IMR-90 (cell line): ENCODE measurements at regions not wholly inside any gene's neighbourhood (a gene's known extent, or its start where the extent isn't known, plus 50 kb on each side); places are given as distances from the start of the nearest gene placed in this dataset.

Source experiments
- ATAC-seq: fragments of 200-7000 bp; cut with Tn5 transposase; 2 replicates; pipeline ENCODE4 v1.9.1; 2020; ENCODE audit warnings: low read depth, mild to moderate bottlenecking, moderate library complexity
- BruUV-seq: library from RNA; stranded (reverse); fragments of 400-500 nt; replicated peaks from 2 replicates; lab custom pipeline; 2021; lab: Mats Ljungman, UMichigan
- CTCF ChIA-PET: fragments of 300-600 bp; formaldehyde crosslinking; extraction: SDS; loops from one replicate; lab custom pipeline; 2021; ENCODE audit warnings: antibody characterized with exemption; lab: Yijun Ruan, JAX
- POLR2A ChIA-PET: fragments of 300-600 bp; sonication (Branson Sonifier 250); formaldehyde crosslinking; loops from one replicate; lab custom pipeline; 2022; ENCODE audit warnings: antibody characterized with exemption; ENCODE audit not compliant: unreplicated experiment; lab: Charles Lee
- DNase-seq: peaks from one replicate; pipeline ENCODE4 v3.0.0; 2013
- H2AFZ ChIP-seq: replicated peaks from 2 replicates; pipeline ENCODE3; 2013; ENCODE audit warnings: low read length, mild to moderate bottlenecking; ENCODE audit not compliant: poor library complexity
- H2AK5ac ChIP-seq: 2 replicates; pipeline ENCODE4 v1.6.1; 2013; ENCODE audit warnings: low read depth, low read length, inconsistent platforms
- H2AK9ac ChIP-seq: replicated peaks from 2 replicates; pipeline ENCODE3; 2013; ENCODE audit warnings: mild to moderate bottlenecking, low read depth, low read length, moderate library complexity; ENCODE audit not compliant: poor library complexity
- H2BK120ac ChIP-seq: 2 replicates; pipeline ENCODE4 v1.6.1; 2013; ENCODE audit warnings: low read depth, low read length, inconsistent platforms
- H2BK15ac ChIP-seq: 3 replicates; pipeline ENCODE4 v1.6.1; 2013; ENCODE audit warnings: low read depth, low read length, inconsistent platforms
- H2BK20ac ChIP-seq: 2 replicates; pipeline ENCODE4 v1.6.1; 2013; ENCODE audit warnings: low read depth, mild to moderate bottlenecking, inconsistent platforms, low read length, moderate library complexity
- H2BK5ac ChIP-seq: 2 replicates; pipeline ENCODE4 v1.6.1; 2013; ENCODE audit warnings: mild to moderate bottlenecking, low read depth, low read length, inconsistent platforms; ENCODE audit not compliant: poor library complexity, severe bottlenecking
- H3K14ac ChIP-seq: replicated peaks from 2 replicates; pipeline ENCODE4 v1.6.1; 2013; ENCODE audit warnings: low read depth, low read length, inconsistent platforms
- H3K18ac ChIP-seq: 2 replicates; pipeline ENCODE4 v1.6.1; 2013; ENCODE audit warnings: low read depth, low read length, control low read depth
- H3K23ac ChIP-seq: 2 replicates; pipeline ENCODE4 v1.6.1; 2013; ENCODE audit warnings: low read depth, low read length, inconsistent platforms
- H3K27ac ChIP-seq: 2 replicates; pipeline ENCODE4 v1.5.1; 2013; ENCODE audit warnings: mild to moderate bottlenecking, control low read depth, low read length; ENCODE audit not compliant: insufficient read depth
- H3K27me3 ChIP-seq: 2 replicates; pipeline ENCODE4 v1.6.1; 2013; ENCODE audit warnings: low read length; ENCODE audit not compliant: control insufficient read depth, insufficient read depth
- H3K36me3 ChIP-seq: 2 replicates; pipeline ENCODE4 v1.6.1; 2013; ENCODE audit warnings: low read length, mixed read lengths; ENCODE audit not compliant: control insufficient read depth, insufficient read depth
- H3K4ac ChIP-seq: 2 replicates; pipeline ENCODE4 v1.6.1; 2013; ENCODE audit warnings: low read depth, low read length, inconsistent platforms
- H3K4me1 ChIP-seq: 2 replicates; pipeline ENCODE4 v1.6.1; 2013; ENCODE audit warnings: low read length, mixed read lengths; ENCODE audit not compliant: control insufficient read depth, insufficient read depth
- H3K4me2 ChIP-seq: 2 replicates; pipeline ENCODE4 v1.6.1; 2013; ENCODE audit warnings: low read depth, mild to moderate bottlenecking, control low read depth, low read length, moderate library complexity
- H3K4me3 ChIP-seq: 2 replicates; pipeline ENCODE4 v1.5.1; 2013; ENCODE audit warnings: low read depth, mild to moderate bottlenecking, control low read depth, low read length, moderate library complexity; ENCODE audit not compliant: insufficient read depth
- H3K56ac ChIP-seq: 2 replicates; pipeline ENCODE4 v1.6.1; 2013; ENCODE audit warnings: low read length, inconsistent platforms; ENCODE audit not compliant: insufficient read depth; ENCODE audit errors: extremely low read depth
- H3K79me1 ChIP-seq, 2 experiments: 2 replicates each; pipeline ENCODE4 v1.6.1; 2013; ENCODE audit warnings: low read length in 2 of 2, inconsistent platforms in 1 of 2, low read depth in 1 of 2
- H3K9ac ChIP-seq: 2 replicates; pipeline ENCODE4 v1.6.1; 2013; ENCODE audit warnings: low read depth, low read length, control low read depth
- H3K9me1 ChIP-seq: 2 replicates; pipeline ENCODE4 v1.6.1; 2013; ENCODE audit warnings: low read length, inconsistent platforms; ENCODE audit not compliant: insufficient read depth
- H3K9me3 ChIP-seq: 2 replicates; pipeline ENCODE4 v1.6.1; 2013; ENCODE audit warnings: low read length; ENCODE audit not compliant: control insufficient read depth, insufficient read depth
- H4K20me1 ChIP-seq: 2 replicates; pipeline ENCODE4 v1.6.1; 2013; ENCODE audit warnings: low read length, inconsistent platforms; ENCODE audit not compliant: insufficient read depth
- H4K5ac ChIP-seq: 2 replicates; pipeline ENCODE4 v1.6.1; 2013; ENCODE audit warnings: mild to moderate bottlenecking, low read depth, low read length, control low read depth
- H4K8ac ChIP-seq, 2 experiments: 2 replicates each; pipeline ENCODE4 v1.6.1; 2013; ENCODE audit warnings: low read depth in 2 of 2, low read length in 2 of 2, control low read depth in 1 of 2, inconsistent platforms in 1 of 2
- H4K91ac ChIP-seq: 2 replicates; pipeline ENCODE4 v1.6.1; 2013; ENCODE audit warnings: low read depth, low read length, inconsistent platforms; ENCODE audit not compliant: insufficient read depth
- CEBPB ChIP-seq: IDR thresholded peaks from 2 replicates; pipeline ENCODE4 v1.6.1; 2012; ENCODE audit warnings: low read depth, low read length, improper control_type of control experiment
- CHD1 ChIP-seq: IDR thresholded peaks from 2 replicates; pipeline ENCODE4 v1.6.1; 2012; ENCODE audit warnings: low read depth, low read length, improper control_type of control experiment
- CTCF ChIP-seq: conservative IDR thresholded peaks from 2 replicates; pipeline ENCODE4 v1.5.1; 2012; ENCODE audit warnings: mild to moderate bottlenecking, low read depth, low read length, improper control_type of control experiment
- ELK1 ChIP-seq: fragments of 150-350 bp; IDR thresholded peaks from 2 replicates; pipeline ENCODE4 v1.6.1; 2016; ENCODE audit warnings: low read depth, mild to moderate bottlenecking, low read length, moderate library complexity, borderline replicate concordance
- FOS ChIP-seq: fragments of 150-350 bp; IDR thresholded peaks from 2 replicates; pipeline ENCODE4 v1.6.1; 2016; ENCODE audit warnings: low read depth, low read length
- MAZ ChIP-seq: IDR thresholded peaks from 2 replicates; pipeline ENCODE4 v1.6.1; 2012; ENCODE audit warnings: low read depth, mild to moderate bottlenecking, low read length, improper control_type of control experiment, moderate library complexity, borderline replicate concordance
- MXI1 ChIP-seq: IDR thresholded peaks from 2 replicates; pipeline ENCODE4 v1.6.1; 2012; ENCODE audit warnings: low read depth, mild to moderate bottlenecking, low read length, moderate library complexity, borderline replicate concordance
- POLR2A ChIP-seq: IDR thresholded peaks from 2 replicates; pipeline ENCODE4 v1.6.1; 2012; ENCODE audit warnings: mild to moderate bottlenecking, low read depth, low read length
- RCOR1 ChIP-seq: IDR thresholded peaks from 2 replicates; pipeline ENCODE4 v1.6.1; 2012; ENCODE audit warnings: mild to moderate bottlenecking, low read length, improper control_type of control experiment; ENCODE audit not compliant: insufficient replicate concordance
- RFX5 ChIP-seq: IDR thresholded peaks from 2 replicates; pipeline ENCODE4 v1.8.0; 2012; ENCODE audit warnings: low read depth, mild to moderate bottlenecking, low read length, moderate library complexity
- SMC3 ChIP-seq: fragments of 150-350 bp; IDR thresholded peaks from 2 replicates; pipeline ENCODE4 v1.6.1; 2016; ENCODE audit warnings: low read depth, mild to moderate bottlenecking, antibody characterized with exemption, low read length, moderate library complexity
- USF2 ChIP-seq: fragments of 150-350 bp; IDR thresholded peaks from 2 replicates; pipeline ENCODE4 v1.6.1; 2017; ENCODE audit warnings: mild to moderate bottlenecking, antibody characterized with exemption, low read length, low read depth
- WGBS, 2 experiments: methylation state at CpG; one replicate each; pipeline versions ENCODE4 v1.1.5 to v1.1.7; 2013; ENCODE audit warnings: missing lambda C conversion rate in 2 of 2; ENCODE audit not compliant: insufficient read length in 1 of 2; ENCODE audit errors: extremely low coverage in 2 of 2; 5-methylcytosine and 5-hydroxymethylcytosine counted together
- dilution Hi-C: fragments of 300-500 bp; cut with HindIII; formaldehyde crosslinking; loops from one replicate; pipeline ENCODE4 v1.14.3; 2018; ENCODE audit warnings: low sequenced_read_pairs; ENCODE audit not compliant: unreplicated experiment
- in situ Hi-C: fragments of 300-500 bp; cut with MboI; formaldehyde crosslinking; loops from 3 replicates; pipeline ENCODE4 v1.14.3; 2019; ENCODE audit warnings: low sequenced_read_pairs, inconsistent platforms, mixed read lengths
- intact Hi-C: fragments of 100-400 bp; cut with micrococcal nuclease; formaldehyde crosslinking; loops from 2 replicates; pipeline ENCODE4 v1.10.0; 2022

GRCh38 chr6:106736502-106736901 is 107.1 kb downstream of the QRSL1 start:
- Histone ChIP-seq H2AK5ac (no peak overlapping the region), H3K9me1 (no peaks in the 10 kb centered on the region), H3K79me1 (no peaks in the 10 kb centered on the region), H3K36me3 (no peaks in the 10 kb centered on the region), H2BK15ac (no peak overlapping the region), H2AK9ac (no peak overlapping the region), H3K27ac (no peak overlapping the region), H2BK120ac (no peak overlapping the region), H4K8ac (no peak overlapping the region), H2BK5ac (no peak overlapping the region), H4K91ac (no peak overlapping the region), H3K9me3 (no peaks in the 10 kb centered on the region), H3K18ac (no peak overlapping the region), H3K27me3 (peaks cover 10% of the 10 kb centered on the region), H3K4me2 (no peak overlapping the region), H4K5ac (no peak overlapping the region), H3K4me1 (no peaks in the 10 kb centered on the region), H2BK20ac (no peak overlapping the region), H3K4me3 (no peak overlapping the region), H3K23ac (no peak overlapping the region), H3K14ac (no peak overlapping the region), H3K56ac (no peak overlapping the region), H2AFZ (no peak overlapping the region), H3K9ac (no peak overlapping the region), H3K4ac (no peak overlapping the region), H4K20me1 (no peaks in the 10 kb centered on the region)
- dilution Hi-C loops (no loop called here), intact Hi-C loops (no loop called here), in situ Hi-C loops (no loop called here)
- no TSS peak for BruUV-seq
- CTCF ChIA-PET, result no interaction called here
- no CpG with 5 or more reads among the region's 2 CpGs for WGBS, 2 experiments
- POLR2A ChIA-PET, result interaction anchor here (1.1 kb wide), 1 partner anchor 9 kb away, joined by 3 read pairs; no protein-coding TSS in a partner anchor
- ATAC-seq (no peak), DNase-seq (no peak)
- TF ChIP-seq CTCF, result no peak
- TF ChIP-seq USF2, result no peak
- TF ChIP-seq CHD1, result no peak
- no peak for TF ChIP-seq MAZ
- TF ChIP-seq ELK1, result no peak
- no peak for TF ChIP-seq RFX5
- TF ChIP-seq MXI1, result no peak
- TF ChIP-seq RCOR1, result no peak
- no peak for TF ChIP-seq FOS
- TF ChIP-seq POLR2A, result no peak
- no peak for TF ChIP-seq SMC3
- TF ChIP-seq CEBPB, result no peak
